Colonic mucosa (tissue), 4 donors: ENCODE measurements at regions not wholly inside any gene's neighbourhood (a gene's known extent, or its start where the extent isn't known, plus 50 kb on each side); places are given as distances from the start of the nearest gene placed in this dataset.

Experiments
- DNase-seq: peaks from one replicate; pipeline ENCODE4 v3.0.0-alpha.2; 2020
- H3K27ac ChIP-seq: fragments of 200-600 bp; one replicate; pipeline ENCODE4 v1.8.0; 2021
- H3K27me3 ChIP-seq: fragments of 200-600 bp; one replicate; pipeline ENCODE4 v1.8.0; 2021
- H3K36me3 ChIP-seq: fragments of 200-600 bp; one replicate; pipeline ENCODE4 v1.8.0; 2021
- H3K4me1 ChIP-seq: fragments of 200-600 bp; one replicate; pipeline ENCODE4 v1.8.0; 2021; ENCODE audit warnings: mild to moderate bottlenecking
- H3K4me3 ChIP-seq: fragments of 200-600 bp; one replicate; pipeline ENCODE4 v1.8.0; 2021
- H3K9ac ChIP-seq, 2 donors: one replicate each; pipeline ENCODE4 v1.7.0; 2013; ENCODE audit warnings: control low read depth in 2 of 2, low read depth in 2 of 2, low read length in 2 of 2
- H3K9me3 ChIP-seq: fragments of 200-600 bp; one replicate; pipeline ENCODE4 v1.8.0; 2021
- intact Hi-C: fragments of 100-400 bp; cut with DNase I; formaldehyde crosslinking; loops from one replicate; pipeline ENCODE4 v1.14.1; 2022
- TF ChIP-seq, protein P1 (sequence below): fragments of 200-600 bp; IDR thresholded peaks from one replicate; pipeline ENCODE4 v1.8.0; 2022; ENCODE audit warnings: antibody characterized with exemption, mild to moderate bottlenecking
- donor health status: healthy.
- donor health status: DM: no; HTN: no; CAD: no.
- donor health status: DM: no; HTN: no; CAD: no.

GRCh38 chr1:79955966-79956365 lies 949.4 kb upstream of the ADGRL4 start:
- no peaks in the 10 kb centered on the region for H3K36me3 ChIP-seq
- intact Hi-C loops: no loop called here
- no peak overlapping the region for H3K4me3 ChIP-seq
- no peaks in the 10 kb centered on the region for H3K9me3 ChIP-seq
- TF ChIP-seq, protein P1, sequence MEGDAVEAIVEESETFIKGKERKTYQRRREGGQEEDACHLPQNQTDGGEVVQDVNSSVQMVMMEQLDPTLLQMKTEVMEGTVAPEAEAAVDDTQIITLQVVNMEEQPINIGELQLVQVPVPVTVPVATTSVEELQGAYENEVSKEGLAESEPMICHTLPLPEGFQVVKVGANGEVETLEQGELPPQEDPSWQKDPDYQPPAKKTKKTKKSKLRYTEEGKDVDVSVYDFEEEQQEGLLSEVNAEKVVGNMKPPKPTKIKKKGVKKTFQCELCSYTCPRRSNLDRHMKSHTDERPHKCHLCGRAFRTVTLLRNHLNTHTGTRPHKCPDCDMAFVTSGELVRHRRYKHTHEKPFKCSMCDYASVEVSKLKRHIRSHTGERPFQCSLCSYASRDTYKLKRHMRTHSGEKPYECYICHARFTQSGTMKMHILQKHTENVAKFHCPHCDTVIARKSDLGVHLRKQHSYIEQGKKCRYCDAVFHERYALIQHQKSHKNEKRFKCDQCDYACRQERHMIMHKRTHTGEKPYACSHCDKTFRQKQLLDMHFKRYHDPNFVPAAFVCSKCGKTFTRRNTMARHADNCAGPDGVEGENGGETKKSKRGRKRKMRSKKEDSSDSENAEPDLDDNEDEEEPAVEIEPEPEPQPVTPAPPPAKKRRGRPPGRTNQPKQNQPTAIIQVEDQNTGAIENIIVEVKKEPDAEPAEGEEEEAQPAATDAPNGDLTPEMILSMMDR: no peak
- H3K27ac ChIP-seq: no peak overlapping the region
- no peak for DNase-seq
- no peaks in the 10 kb centered on the region for H3K4me1 ChIP-seq
- H3K9ac ChIP-seq: no peak overlapping the region
- H3K27me3 ChIP-seq: no peaks in the 10 kb centered on the region

DNA sequence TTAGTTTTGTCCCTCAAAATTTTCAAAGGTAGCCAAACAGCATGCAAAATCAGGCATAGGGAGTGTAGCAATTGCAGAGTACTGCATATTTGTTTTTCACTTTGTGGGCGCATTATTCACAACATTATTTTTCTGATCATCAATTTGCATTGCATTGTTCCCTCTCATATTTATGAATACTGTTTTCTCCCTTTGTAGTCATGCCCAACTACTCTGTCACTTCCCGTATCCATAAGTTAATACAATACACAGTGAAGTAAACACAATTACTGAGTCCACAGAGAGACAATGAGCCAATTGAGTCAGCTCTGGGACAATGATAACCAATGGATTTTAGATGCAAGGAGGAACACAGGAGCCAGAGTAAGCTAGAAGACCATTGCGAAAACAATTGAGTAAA lies 944.0 kb upstream of the ADGRL4 start:
- intact Hi-C loops: no loop called here
- TF ChIP-seq, protein P1: no peak
- H3K27ac ChIP-seq: no peak overlapping the region
- H3K4me1 ChIP-seq: no peaks in the 10 kb centered on the region
- no peaks in the 10 kb centered on the region for H3K9me3 ChIP-seq
- no peak overlapping the region for H3K4me3 ChIP-seq
- no peaks in the 10 kb centered on the region for H3K36me3 ChIP-seq
- H3K9ac ChIP-seq: no peak overlapping the region
- no peaks in the 10 kb centered on the region for H3K27me3 ChIP-seq
- DNase-seq: no peak

DNA sequence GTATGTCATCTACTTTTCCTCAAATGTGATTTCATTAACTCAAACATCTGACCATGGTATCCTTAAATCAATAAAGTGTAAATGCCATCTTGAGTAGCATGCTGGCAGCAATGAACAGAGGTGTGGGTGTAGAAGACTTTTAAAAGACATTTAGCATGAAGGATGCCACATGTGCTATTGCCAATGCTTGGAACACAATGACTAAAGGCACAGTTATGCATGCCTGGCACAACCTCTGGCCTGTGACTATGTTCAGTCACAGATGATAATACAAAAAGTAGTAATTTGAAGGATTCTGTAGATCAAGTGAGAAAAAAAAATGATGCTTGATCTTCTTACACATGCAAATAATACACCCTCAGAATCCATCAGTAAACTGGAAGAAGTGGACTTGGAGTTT lies 938.9 kb upstream of the ADGRL4 start:
- no peaks in the 10 kb centered on the region for H3K27me3 ChIP-seq
- H3K27ac ChIP-seq: no peak overlapping the region
- no peaks in the 10 kb centered on the region for H3K36me3 ChIP-seq
- DNase-seq: no peak
- H3K4me3 ChIP-seq: no peak overlapping the region
- TF ChIP-seq, protein P1: no peak
- no peaks in the 10 kb centered on the region for H3K9me3 ChIP-seq
- H3K9ac ChIP-seq: no peak overlapping the region
- intact Hi-C loops: no loop called here
- no peaks in the 10 kb centered on the region for H3K4me1 ChIP-seq

- Histone ChIP-seq H3K9me3 (no peaks in the 10 kb centered on the region), H3K4me3 (no peak overlapping the region), H3K27ac (no peak overlapping the region), H3K4me1 (no peaks in the 10 kb centered on the region), H3K36me3 (no peaks in the 10 kb centered on the region), H3K27me3 (no peaks in the 10 kb centered on the region), H3K9ac (no peak overlapping the region)
- no peak for DNase-seq
- TF ChIP-seq, protein P1: no peak
- intact Hi-C loops: no loop called here
Measured at GRCh38 chr1:79929356-79929755, 922.8 kb upstream of the ADGRL4 start.

- intact Hi-C loops: no loop called here
- Histone ChIP-seq H3K4me3 (no peak overlapping the region), H3K9ac (no peak overlapping the region), H3K27me3 (no peaks in the 10 kb centered on the region), H3K27ac (no peak overlapping the region), H3K36me3 (no peaks in the 10 kb centered on the region), H3K4me1 (no peaks in the 10 kb centered on the region), H3K9me3 (no peaks in the 10 kb centered on the region)
- DNase-seq: no peak
- TF ChIP-seq, protein P1: no peak
Measured at GRCh38 chr1:79928901-79929300, 922.4 kb upstream of the ADGRL4 start.
